GM19238 (cell line): ENCODE measurements at regions not wholly inside any gene's neighbourhood (a gene's known extent, or its start where the extent isn't known, plus 50 kb on each side); places are given as distances from the start of the nearest gene placed in this dataset.
A peak's percentile ranks its signal among the peaks of the same experiment; 100 is the strongest.
"Not testable (repeated sequence)": the region's sequence is repeated elsewhere in the genome, so short reads cannot be mapped to it uniquely, and the experiment has no call there.

Source experiments
- DNase-seq: peaks from one replicate; pipeline ENCODE4 v3.0.0; 2011; ENCODE audit warnings: low spot score; ENCODE audit not compliant: insufficient read length

DNA sequence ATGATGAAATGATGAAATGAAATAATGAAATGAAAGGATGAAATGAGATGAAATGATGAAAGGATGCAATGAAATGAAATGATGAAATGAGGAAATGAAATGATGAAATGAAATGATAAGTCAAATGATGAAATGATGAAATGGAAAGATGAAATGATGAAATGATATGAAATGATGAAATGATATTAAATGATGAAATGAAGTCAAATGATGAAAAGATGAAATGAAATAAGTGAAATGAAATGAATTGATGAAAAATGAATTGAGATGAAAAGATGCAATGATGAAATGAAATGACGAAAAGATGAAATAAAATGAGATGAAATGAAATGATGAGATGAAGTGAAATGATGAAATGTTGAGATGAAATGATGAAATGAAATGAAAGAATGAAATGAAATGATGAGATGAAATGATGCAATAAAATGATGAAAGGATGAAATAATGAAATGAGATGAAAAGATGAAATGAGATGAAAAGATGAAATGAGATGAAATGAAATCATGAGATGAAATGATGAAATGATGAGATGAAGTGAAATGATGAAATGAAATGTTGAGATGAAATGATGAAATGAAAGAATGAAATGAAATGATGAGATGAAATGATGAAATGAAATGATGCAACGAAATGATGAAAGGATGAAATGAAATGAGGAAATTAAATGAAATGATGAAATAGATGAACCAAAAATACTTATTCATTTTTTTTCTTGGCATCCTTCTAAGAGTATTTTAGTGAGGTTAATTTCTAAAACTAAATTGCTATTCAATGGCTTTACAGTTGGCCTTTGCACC lies 139.8 kb upstream of the ERV3-1 start:
- not testable (repeated sequence) for DNase-seq

DNA sequence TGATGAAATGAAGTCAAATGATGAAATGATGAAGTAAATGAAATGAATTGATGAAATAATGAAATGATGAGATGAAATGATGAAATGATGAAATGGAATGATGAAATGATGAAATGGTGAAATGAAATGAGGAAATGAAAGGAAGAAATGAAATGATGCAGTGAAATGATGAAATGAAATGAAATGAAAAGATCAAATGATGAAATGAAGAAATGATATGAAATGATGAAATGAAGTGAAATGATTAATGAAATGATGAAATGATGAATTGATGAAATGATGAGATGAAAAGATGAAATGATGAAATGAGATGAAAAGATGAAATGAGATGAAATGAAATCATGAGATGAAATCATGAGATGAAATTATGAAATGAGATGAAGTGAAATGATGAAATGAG lies 139.2 kb upstream of the ERV3-1 start:
- not testable (repeated sequence) for DNase-seq

DNA sequence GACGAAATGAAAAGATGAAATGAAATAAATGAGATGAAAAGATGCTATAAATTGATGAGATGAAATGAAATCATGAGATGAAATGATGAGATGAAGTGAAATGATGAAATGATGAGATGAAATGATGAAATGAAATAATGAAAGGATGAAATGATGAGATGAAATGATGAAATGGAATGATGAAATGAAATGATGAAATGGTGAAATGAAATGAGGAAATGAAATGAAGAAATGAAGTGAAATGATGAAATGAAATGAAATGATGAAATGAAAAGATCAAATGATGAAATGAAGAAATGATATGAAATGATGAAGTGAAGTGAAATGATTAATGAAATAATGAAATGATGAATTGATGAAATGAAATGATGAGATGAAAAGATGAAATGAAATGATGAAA lies 138.5 kb upstream of the ERV3-1 start:
- DNase-seq, result not testable (repeated sequence)

DNA sequence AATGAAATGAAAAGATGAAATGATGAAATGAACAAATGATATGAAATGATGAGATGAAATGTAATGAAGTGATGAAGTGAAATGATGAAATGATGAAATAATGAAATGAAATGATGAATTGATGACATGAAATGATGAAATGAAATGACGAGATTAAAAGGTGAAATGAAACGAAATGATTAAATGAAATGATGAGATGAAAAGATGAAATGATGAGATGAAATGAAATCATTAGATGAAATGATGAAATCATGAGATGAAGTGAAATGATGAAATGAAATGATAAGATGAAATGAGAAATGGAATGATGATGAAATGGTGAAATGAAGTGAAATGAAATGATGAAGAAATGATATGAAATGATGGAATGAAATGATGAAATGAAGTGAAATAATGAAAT lies 138.1 kb upstream of the ERV3-1 start:
- not testable (repeated sequence) for DNase-seq

DNA sequence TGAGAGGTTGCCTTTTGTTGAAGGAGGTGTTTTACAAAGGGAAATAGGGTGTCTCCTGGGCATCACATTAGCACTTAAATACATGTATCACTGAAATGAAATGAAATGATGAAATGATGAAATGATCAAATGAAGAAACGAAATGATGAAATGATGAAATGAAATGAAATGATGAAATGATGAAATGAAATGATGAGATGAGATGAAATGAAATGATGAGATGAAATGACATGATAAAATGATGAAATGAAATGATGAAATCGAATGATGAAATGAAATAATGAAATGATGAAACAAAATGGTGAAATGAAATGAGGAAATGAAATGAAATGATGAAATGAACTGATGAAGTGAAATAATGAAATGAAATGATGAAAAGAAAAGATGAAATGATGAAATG lies 137.6 kb upstream of the ERV3-1 start:
- DNase-seq, result not testable (repeated sequence)

DNA sequence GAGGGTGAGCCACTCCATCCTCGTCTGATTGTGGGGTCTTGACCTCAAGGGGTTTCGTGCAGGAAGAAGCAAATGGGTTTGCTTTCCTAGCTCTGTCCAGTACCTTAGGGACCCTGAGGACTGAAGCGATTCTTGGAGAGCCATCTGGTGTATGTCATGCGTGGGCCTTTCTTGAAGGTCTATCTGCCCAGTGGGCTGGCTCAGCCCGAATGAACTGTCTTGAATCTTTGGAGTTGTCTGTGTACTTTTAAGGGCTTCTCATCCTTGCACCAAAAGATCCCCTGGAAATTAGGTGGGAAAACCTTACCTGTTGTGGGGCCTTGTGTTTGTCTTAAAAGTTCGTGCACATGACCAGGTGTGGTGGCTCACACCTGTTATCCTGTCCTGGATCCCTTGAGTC lies 135.4 kb upstream of the ERV3-1 start:
- DNase-seq, result not testable (repeated sequence)

DNA sequence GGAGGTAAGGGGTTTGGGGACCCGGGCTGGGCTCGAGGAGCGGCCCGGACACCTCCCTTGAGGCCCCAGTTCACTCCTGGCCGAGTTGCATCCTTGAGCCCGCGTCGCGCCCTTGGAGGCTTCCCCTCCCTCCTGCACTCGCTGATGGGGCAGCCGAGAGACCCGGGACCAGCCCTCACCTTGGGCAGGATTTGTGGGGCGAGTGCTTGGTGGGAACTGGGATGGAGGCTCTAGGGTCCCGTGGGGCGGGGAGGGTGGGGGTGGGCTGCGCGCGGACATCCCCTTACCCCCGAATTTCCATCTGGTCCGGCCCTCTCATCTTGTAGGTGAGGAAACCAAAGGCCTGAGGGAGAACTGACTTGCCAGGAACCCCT lies 134.9 kb upstream of the ERV3-1 start:
- not testable (repeated sequence) for DNase-seq

DNA sequence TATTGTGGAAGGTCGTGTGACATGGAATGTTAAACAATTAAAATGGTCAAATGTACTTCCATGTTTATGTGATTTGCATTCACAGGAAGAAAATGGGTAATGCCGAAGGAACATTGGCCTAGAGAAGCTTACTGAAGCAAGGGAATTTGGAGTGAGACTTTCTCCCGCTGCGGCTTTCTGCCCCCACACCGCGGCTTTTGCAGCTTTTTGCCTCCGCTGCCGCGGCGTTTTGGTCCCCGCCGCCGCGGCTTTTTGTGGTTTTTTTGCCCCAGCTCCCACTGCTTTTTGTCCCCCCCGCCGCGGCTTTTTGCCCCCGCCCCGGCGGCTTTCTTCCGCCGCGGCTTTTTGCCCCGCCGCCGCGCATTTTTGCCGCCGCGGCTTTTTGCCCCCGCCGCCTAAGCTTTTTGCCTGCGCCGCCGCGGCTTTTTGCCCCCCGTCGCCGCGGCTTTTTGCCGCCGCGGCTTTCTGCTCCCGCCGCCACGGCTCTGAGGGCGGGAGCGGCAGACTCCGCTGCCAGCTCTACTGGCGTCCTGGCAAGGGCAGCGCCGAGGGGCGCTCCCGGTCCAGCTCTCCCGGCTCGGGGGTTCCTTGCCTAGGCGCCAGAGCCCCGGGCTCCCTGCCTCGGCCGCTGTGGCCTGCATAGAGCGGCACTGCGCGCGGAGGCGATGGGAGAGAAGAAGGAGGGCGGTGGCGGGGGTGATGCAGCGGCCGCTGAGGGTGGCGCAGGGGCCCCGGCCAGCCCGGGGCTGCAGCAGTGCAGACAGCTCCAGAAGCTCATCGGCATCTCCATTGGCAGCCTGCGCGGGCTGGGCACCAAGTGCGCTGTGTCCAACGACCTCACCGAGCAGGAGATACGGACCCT lies 134.3 kb upstream of the ERV3-1 start:
- DNase-seq, result not testable (repeated sequence)

DNA sequence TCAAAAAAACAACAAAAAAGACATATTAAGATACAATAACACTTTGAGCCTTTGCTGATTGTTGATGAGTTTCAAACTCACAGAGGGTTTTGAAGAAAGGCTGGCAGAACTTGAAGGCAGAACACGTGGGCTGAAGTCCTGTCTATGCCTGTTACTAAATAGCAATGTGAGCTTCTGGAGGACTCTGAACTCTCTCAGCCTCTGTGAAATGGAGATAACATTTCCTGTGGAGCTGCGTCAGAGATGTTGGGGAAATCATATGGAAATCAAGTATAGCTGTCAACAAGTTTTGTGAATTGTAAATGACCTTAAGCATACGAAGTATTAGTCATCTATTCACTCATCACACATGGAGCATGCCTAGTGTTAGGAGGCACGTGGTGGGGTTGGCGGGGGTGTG lies 130.4 kb upstream of the ERV3-1 start:
- not testable (repeated sequence) for DNase-seq

DNA sequence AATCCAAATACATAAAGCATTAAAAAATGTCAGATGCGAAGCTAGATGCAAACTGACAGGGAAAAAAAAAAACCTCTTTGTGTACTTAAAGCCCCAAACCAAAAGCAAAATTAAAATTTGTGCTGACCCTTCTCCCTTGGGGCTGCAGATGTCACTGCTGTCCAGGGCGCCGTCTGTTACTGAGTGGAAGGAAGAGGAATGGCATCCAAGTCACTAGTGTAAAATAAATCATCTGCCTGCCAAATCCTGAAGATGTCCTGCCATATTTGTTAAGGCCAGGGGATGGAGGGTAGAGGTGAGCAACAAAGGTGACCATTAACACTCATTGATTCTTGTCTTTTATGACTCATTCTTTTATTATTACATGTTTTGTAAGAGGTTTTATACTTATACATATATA lies 126.6 kb upstream of the ERV3-1 start:
- DNase-seq, result not testable (repeated sequence)

DNA sequence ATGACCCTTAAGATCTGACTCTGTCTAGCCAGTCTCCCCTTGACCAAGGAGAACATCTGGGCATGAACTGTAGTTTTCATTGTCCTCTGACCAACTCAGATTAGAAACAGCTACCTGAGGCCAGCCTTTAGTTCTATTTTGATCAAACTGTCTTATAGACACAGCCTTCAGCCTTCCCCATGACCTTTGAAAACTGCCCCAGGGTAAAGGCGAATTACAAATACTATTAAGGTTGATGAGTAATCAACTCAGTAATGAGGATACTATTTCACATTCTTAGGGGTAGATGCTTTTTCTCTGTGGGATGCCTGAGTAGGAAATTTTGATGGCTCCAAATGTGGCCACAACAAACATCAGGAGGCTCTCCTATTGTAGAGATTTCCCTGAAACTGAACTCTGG lies 125.8 kb upstream of the ERV3-1 start:
- not testable (repeated sequence) for DNase-seq

DNA sequence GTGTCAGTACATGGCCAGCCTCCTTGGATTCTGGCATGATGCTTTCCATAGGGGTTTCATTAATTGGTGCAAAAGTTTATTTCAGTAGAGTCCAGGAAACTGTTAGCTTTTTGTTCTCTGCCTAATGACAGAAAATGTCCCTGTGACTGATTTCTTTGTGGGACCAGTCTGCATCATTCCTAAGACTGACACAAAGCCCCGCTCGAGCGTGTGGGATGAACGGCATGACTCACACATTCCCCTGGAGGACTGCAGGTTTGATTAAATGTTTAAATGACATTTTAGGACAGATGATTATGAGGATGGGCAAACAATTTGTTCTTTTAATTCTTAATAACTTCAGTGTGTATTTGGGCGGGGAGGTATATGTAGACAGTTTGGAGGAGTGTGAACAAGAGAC lies 120.9 kb upstream of the ERV3-1 start:
- not testable (repeated sequence) for DNase-seq

DNA sequence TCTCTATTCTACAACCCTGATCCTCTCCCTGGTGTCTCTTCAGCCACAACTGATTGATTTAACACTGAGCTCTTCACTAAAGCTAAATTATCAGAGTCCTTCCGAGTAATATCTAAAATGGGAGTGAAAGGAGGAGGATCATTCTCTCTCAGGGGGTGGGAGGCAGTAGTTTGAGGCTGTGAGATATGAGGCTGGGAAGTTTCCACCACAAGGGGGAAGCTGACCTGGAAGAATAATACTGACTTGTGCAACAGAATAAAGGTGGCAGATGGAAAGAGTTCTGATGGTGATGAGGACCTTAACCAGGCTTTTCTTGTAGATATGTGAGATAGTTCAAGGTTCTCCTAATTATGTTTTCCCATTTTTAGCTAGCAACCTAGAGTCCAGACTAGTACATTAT lies 118.1 kb upstream of the ERV3-1 start:
- not testable (repeated sequence) for DNase-seq

DNA sequence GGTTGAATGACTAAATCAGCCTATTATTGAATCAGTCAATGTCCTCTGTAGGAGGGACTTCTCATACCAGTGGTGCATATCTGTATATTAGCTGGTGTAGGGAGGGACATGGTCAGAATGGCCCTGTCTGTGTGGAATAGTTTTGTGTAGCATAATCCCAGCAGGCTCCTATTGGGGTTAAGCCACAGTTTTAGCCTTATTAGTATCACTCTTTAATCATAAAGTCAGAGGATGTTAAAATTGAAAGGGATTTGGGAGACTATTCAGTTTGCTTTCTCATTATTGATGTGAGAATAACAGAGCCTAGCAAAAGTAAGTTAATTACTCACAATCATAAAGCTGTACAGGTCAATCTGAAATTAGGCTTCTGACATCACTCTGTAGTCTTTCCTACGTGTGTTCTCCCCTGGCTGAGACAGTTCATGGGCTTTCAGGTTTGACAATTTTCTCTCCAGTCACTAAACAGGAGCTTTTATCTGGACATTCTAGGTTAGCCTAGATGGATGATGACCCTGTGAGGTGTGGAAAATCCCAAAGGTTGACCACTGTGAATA lies 99.2 kb upstream of the ERV3-1 start:
- DNase-seq, result not testable (repeated sequence)

DNA sequence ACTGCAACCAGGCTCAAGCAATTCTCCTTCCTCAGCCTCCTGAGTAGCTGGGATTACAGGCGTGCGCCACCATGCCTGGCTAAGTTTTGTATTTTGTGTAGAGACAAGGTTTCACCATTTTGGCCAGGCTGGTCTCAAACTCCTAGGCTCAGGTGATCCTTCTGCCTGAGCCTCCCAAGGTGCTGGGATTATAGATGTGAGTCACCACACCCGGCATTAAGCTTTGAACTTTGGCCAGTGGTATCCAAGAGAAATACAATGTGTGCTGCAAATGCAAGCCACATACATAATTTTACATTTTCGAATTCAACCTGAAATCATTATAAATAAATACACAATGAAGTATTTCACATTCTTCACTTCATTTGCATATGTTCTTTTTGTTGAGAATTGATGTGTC lies 94.0 kb upstream of the ERV3-1 start:
- not testable (repeated sequence) for DNase-seq

DNA sequence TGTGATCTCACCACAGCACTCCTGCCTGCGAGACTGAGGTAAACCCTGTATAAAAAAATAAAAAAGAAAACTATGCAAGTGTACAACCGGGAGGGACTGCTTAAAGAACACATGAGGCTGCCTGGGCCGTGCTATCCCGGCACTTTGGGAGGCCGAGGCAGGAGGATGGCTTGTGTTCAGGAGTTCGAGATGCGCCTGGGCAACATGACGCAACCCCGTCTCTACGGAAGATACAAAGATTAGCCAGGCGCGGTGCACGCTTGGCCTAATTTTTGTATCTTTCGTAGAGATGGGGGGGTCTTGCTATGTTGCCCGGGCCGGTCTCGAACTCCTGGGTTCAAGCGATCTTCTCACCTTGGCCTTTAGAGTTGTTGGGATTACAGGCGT lies 75.2 kb upstream of the ERV3-1 start:
- DNase-seq, result not testable (repeated sequence)

DNA sequence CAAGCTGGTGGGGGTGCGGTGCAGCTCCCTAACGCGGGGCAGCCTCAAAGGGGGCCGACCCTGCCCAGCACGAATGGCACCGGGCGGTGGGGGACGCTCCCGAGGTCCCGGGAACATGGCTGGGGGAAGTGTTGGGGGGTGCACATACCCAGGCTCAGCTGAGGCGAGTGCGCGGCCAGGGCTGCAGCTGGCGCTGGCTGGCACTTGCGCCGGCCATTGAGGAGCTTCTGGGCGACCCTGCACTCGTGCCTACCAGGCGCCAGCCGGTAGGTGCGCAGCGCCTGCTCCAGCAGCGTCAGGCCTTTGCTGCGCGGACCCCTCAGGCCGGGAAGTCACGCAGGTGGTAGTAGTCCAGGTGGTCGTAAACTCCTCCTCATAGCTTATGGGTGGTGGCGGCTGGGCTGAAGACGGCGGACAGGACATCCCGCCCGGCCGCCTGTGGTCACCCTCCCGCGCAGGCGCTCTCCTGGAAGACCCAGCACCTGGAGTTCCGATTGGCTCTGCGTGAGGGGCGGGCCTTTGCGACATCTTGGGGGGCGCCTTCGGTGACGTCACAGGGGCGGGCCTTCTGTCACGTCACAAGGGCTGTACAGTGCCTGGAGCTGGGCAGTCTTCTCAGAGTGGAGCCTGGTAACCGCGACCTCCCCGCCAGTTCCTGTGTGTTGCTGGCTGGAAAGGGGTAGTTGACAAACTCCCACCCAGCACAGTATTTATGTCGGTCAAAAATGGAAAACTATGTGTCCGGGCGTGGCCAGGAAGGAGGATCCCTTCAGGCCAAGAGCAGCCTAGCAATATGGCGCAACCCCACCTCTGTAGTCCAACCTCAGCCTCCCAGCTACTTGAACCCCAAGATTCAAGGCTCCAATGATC lies 74.5 kb upstream of the ERV3-1 start:
- peak; percentile 65 for DNase-seq

DNA sequence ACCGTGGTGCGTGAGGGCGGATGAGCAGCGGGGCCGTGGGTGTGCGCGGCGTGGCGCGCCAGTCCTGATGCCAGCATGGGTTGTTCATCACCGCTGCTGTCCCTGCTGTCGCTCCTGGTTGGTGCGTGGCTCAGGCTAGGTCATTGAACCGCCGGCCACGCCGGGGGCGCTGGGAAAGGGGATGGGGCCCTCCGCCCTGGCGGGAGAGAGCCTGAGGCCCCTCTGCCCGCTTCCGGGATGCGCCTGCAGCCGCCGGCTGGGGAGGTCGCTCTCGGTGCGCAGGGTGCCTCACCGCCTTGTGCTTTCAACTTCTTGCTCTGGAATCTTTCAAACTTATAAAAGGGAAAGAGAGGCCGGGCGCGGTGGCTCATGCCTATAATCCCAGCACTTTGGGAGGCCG lies 68.5 kb upstream of the ERV3-1 start:
- not testable (repeated sequence) for DNase-seq

DNA sequence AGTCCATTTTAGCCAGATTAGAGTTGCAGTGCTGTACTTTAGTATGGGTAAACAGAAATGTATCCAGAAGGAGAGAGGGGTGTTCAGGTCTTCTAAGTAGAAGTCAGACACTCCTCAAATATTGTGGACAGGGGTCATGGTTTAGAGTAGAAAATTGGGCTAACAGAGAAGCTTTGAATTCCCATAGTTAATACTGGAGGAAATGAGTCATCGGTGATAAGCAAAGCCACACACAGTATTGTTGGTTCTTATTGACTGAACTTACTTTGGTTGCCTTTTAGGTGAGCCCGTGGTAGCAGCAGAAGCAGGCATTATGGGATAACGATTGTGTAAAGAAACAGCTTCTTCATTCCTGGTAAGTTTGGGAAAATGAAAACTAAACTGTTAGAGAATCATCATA lies 66.7 kb upstream of the ERV3-1 start:
- not testable (repeated sequence) for DNase-seq

DNA sequence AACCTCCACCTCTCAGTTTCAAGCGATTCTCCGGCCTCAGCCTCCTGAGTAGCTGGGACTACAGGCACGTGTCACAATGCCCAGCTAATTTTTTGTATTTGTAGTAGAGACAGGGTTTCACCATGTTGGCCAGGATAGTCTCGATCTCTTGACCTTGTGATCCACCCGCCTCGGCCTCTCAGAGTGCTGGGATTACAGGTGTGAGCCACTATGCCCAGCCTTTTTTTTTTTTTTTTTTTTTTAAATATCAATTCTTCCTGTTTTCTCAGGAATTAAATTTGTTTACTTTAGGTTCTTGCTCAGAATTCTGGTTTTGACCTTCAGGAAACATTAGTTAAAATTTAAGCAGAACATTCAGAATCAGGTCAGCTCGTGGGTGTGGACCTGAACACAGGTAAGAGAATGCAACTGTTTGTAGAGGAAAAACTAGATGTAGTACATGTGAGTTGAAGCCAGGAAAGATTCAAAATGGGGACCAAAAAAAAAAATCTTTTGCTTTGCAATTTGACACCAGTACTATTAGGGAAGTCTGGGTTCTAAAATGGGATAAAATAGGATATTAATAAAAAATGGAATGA lies 65.5 kb upstream of the ERV3-1 start:
- DNase-seq, result not testable (repeated sequence)

DNA sequence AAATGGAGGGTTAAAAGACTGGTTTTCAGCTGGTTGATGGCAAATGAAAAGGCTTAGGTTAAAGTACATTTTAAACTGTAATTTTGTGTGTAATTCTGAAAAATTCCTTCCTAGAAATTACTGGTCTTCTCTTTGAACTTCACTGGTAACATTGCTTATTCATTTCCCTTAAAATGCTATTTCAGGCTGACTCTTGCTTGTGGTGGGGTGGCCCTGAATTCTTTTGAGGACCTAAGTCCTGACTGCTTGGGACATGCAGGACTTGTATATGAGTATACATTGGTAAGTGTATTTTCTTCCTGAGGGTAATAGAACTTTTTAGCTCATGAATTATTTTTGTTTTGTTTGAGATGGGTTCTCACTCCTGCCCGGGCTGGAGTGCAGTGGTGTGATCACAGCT lies 63.0 kb upstream of the ERV3-1 start:
- not testable (repeated sequence) for DNase-seq
